GM19452 (cell line): ENCODE measurements at regions not wholly inside any gene's neighbourhood (a gene's known extent, or its start where the extent isn't known, plus 50 kb on each side); places are given as distances from the start of the nearest gene placed in this dataset.
"Not testable (repeated sequence)": the region's sequence is repeated elsewhere in the genome, so short reads cannot be mapped to it uniquely, and the experiment has no call there.

ENCODE experiments used
- ATAC-seq: cut with Tn5 transposase; IDR thresholded peaks from one replicate; pipeline ENCODE4 v1.9.1; 2021; ENCODE audit not compliant: unreplicated experiment

DNA sequence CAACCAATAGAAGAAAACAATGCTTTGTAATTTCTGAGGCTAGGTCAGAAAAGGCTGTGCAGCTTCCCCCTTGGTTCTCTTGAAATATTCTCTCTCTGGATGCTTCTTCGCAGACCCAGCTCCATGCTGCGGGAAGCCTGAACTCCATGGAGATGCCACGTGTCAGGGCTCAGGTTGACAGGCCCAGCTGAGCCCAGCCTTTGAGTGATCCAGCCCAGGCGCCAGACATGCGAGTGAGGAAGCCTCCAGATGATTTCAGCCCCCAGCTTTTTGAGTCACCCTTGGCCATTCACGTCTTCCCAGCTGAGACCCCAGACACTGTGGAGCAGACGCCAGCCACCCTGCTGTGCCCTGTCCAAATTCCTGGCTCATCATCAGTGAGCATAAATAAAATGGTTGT is 378.4 kb upstream of the NRP1 start:
- no peak for ATAC-seq

DNA sequence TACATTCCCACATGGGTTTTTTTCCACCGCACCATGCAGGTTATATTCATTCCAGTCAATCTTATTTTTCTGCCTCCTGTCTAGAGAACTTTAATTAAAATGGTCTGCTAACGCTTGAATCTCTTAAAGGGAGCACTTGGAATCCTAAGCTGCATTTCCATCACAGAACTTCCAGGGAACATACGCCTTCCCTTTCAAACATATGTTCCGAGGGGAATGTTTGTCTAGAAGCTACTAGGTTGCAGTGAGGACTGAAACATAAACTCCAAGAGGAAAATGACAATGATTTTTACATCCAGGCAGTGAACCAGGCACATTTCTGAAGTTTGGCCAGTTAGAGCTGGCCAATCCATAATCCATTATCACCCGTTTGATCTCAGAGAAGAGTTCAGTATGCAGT is 375.5 kb upstream of the NRP1 start:
- no peak for ATAC-seq

DNA sequence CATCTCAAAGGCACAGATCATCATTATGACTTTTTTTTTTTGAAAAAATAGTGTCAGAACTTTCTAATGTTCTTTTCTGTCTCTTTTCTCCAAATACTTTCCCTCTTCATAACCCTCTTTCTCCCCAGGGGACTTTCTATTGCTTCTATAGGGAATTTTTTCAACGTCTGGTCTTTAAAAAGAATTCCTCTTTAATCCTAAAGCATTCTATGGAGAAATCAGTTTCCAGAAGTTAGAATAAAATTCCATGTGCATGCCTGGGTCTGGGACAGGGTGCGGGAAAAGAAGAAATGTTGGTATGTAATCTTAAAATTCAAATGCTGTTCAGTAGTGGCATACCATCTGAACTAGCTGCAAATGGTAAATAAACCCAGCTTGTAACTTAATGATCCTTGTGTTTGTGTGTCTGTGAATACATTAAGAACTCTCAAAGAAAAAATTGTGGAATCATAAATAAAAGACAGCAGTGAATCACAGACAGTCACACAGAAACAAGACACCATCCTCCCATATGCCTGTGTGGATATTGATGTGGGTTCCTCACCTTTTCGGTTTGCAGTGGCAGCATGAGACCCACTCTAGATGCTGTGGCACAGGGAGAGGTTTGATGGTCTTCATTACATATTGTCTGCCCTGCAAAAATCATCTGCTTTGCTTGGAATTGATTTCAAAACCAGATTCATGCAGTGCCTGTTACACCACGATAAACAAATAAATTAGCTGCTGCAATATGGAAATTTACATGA is 374.7 kb upstream of the NRP1 start:
- no peak for ATAC-seq

DNA sequence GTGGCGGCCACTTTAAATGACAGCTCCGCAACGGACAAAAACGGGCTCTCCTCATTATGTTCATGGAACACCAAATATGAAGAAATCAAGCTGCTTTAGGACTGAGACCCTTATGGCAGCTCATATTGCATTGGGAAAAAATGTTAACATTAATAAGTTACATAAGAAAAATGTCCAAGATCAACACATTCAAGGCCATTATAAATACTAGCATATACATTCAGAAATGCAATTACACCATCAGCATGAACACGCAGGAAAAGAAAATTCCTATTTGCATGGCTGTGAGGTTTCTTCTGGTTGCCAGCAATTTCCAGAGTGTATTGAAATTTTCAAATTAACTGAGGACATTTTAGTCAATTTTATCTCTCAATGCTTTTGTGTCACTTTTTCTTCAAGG is 374.1 kb upstream of the NRP1 start:
- no peak for ATAC-seq

DNA sequence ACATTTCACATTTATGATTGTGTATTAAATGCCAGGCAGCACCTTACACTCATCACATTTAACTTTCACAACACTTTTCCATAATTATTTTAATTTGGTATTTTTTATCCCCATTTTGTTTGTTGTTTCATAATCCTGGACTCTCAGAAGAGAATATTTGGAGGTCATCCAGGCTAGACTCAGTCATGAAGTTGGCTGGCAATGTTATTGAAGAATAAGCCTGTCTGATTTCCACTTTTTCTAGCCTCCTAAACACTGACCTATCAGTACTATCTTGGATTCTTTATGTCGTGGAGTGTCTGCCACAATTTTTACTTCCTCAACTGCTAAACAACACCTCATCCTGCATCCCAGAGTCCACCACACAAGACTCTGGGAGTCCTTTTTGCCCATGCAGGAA is 372.3 kb upstream of the NRP1 start:
- no peak for ATAC-seq

DNA sequence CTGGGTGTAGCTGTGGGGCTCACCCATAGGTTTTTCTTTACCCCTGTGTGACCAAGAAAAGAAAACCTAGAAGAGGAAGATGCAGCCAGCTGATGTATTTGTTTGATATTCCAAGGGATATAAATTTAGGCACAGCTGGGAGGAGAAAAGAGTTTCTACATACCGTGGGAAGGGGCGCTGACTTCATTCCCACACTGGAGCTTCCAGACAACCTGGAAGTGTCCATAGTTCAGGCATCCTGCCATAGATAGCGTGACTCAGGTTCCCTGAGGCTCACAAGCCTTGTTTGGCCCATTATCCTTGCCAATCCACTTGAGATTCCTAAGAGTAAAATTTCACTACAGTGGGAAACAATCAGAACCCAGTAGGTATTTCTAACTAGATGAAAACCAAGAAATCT is 371.7 kb upstream of the NRP1 start:
- no peak for ATAC-seq

DNA sequence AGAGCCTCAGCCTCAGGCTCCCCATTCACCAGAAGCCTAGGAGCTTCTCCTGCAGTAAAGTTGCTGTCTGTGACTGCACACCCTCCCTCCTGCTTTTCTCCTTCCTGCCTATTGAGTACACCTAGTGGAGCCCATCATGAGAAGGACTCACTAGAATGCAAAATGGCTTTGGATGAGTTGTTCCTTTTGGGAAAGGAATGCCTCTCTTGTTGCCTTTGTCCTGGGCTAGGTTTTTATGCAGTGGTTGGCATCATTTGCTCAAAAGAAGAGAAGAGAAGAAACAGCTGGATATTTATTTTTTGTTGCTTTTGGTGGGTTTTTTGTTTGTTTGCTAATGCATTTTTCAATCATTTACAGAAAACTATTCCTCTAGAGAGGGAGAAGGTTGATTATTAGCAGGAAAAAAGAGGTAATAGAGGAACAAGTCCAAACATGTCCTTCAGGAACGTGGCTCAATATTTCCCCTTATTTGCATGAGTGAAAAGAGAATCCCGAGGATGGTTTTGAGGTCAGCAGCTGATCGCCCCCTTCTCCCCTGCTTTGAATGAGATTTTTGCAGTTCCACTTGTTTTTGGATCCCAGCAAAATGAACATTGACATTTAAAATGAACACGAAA is 369.9 kb upstream of the NRP1 start:
- ATAC-seq, result no peak

DNA sequence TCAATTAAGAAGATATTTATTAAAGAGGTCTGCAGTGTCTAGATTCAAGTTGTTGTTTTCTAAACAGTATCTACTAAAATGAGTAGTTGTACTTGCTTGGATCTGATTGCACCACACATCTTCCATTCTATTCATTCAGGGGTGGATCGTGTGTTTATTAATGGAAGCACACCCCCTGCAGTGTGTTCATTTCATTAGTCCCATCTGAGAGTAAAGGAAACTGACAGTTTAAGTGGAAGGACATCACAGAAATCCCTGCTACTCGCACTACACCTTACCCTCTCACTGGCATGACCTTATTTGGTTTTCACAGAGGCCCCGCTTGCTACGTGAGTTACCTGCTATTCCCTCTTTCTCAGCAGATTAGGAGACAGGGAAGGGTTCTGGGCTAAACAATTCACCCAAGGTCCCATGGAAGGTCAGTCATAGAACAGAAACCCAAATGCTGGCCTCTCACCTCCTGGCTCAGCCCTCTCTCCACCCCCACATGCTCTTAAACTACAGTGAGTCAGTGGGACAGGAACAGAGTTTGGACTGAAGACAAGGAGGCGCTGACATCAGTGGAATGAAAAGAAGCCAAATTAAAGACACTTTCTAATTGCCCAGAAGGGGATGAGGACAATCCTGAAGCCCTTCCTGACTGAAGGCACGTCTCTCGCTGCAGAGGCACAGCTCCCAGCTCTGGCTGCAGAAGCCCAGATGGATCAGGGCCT is 369.2 kb upstream of the NRP1 start:
- no peak for ATAC-seq

DNA sequence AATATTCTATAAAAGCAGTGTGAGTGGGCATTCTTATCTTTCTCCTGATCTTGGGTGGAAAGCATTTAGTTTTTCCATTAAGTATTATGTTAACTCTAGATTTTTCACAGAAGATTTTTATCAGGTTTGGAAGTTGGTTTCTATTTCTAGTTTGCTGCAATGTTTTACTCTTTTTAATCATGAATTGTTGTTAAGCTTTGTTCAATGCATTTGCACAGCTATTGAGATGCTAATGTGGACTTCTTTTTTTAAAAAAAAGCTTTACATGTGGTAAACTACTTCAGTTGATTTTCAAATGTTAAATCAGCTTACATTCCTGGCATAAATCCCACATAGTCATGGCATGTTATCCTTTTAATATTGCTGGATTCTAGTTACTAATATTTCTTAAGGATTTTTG is 363.6 kb upstream of the NRP1 start:
- ATAC-seq, result no peak

DNA sequence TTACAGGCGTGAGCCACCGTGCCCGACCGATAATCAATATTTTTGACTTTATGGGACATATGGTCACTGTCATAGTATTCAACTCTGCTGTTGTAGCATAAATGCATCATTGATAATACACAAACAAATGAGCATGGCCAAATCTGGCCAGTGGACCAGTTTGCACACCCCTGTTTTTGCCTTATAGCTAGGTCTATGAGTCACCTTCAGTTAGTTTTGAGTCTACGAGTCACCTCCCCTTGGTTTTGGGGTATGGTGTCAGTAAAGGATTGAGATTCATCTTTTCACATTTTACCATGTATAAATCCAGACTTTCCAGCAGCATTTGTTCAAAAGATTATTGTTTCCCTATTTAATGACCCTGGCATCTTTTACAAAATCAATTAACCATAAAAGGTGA is 362.5 kb upstream of the NRP1 start:
- no peak for ATAC-seq

DNA sequence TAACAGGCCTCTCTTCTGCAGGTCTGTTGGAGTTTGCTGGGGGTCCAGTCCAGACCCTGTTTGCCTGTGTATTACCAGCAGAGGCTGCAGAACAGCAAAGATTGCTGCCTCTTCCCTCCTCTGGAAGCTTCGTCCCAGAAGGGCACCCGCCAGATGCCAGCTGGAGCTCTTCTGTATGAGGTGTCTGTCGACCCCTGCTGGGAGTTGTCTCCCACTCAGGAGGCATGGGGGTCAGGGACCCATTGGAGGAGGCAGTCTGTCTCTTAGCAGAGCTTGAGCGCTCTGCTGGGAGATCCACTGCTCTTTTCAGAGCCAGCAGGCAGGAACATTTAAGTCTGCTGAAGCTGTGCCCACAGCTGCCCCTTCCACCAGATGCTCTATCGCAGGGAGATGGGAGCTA is 361.1 kb upstream of the NRP1 start:
- no peak for ATAC-seq

DNA sequence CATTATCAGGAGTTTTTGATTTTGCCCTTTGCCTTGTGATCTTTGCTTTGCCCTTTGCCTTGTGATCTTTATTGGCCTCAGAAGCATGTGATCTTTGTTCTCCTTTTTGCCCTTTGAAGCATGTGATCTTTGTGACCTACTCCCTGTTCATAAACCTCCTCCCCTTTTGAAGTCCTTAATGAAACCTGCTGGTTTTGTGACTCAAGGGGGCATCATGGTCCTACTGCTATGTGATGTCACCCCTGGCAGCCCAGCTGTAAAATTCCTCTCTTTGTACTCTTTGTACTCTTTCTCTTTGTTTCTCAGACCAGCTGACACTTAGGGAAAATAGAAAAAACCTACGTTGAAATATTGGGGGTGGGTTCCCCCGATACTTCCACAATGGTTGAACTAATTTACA is 356.1 kb upstream of the NRP1 start:
- ATAC-seq, result not testable (repeated sequence)

DNA sequence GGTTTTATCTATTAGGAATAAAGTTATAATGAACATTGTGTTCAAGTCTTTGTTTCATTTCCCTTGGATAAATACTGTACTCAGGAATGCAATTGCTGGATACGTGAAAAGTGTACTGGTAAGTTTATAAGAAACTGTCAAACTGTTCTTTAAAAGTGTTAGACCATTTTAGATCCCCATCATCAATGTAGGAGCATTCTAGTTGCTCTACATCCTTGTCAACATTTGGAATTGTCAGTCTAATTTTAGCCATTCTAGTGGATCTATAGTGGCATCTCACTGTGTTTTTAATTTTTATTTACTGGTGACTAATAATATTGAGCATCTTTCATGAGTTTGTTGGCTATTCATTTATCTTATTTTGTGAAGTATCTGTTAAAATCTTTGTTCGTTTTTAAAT is 354.0 kb upstream of the NRP1 start:
- ATAC-seq, result no peak

DNA sequence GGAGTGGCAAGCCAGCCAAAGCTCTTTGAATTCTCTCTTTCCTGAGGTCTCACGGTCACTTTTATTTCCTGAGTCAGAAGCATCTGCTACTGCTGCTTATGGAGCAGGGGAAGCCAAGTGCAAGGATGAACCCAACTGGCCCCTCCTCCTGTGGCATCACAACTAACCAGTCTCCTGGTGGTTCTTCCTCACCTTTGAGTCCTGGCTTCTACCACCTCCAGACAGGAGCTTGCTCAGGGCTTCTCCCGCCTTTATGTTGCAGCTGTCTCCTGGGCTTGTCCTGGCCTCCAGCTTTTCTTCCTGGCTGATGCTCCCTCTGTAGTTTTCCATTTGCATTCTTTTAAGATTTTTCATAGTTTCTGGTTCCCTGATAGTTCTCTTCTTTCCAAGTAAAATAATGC is 349.7 kb upstream of the NRP1 start:
- ATAC-seq, result no peak

DNA sequence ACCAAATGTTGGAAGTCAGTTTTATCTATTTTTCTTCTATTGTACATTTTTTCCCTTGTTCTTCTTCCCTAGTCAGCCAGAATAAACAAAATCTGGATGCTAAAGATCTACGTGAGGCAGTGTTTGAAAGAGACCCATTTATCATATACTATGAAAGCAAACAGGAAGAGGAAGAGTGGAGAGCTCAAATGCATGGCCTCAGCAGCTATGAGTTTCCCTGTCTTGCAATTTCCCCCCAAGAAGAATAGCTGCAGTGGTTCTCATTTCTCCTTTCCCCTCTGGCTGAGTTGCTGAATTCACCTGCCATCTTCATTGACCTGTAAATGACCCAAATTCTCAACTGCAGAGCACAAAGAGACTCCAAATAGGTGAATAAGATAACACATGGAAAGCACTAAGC is 347.1 kb upstream of the NRP1 start:
- ATAC-seq, result no peak

DNA sequence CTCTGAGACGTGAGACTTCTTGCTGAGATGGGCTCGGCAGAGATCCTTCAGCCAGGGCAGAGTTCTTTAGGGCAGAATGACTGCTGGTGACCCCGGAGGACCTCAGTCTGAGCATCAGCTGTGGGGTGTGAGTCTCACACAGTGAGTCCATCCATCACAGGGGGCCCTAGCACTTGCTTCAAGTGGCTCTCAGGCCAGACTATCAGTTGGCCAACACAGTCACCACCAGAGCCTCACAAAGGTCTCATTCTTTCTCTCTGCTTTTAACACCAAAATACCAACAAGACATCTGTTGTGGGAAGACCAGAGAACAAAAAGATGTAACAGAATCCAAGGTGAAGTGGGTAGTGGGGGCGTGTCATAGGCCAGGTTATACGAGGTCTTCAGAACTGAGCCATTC is 345.6 kb upstream of the NRP1 start:
- no peak for ATAC-seq

DNA sequence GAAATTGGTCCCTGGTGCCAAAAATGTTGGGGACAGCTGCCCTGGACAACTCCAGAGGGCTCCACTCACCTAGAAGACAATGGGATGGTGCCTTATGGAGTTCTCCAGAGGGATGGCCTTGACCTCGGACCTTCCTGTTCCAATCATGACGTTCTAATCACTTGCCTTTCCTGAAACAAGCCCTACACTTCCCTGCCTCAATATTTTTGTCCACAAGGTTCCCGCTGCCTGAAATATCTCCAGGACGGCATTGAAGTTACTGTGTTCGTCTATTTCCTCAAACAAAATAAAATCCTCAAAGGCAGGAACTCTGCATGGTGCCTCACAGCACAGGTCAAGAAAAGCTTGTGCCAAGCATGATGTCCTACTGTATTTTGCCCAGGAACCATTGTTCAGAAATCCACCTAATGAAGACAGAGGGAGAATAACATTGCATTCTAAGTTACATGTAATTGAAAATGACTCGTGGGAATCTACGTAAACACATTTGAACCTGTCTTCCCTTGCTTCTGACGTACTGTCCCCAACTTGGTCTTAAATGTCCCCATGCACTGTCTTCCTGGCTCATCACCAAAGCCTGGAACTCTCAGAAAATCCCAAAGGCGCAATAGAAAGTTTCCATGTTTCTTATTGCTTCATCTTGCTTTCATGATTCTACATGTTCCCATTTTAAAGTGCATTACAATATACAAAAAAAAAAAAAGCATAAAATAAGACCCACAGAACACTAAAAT is 342.3 kb upstream of the NRP1 start:
- no peak for ATAC-seq

DNA sequence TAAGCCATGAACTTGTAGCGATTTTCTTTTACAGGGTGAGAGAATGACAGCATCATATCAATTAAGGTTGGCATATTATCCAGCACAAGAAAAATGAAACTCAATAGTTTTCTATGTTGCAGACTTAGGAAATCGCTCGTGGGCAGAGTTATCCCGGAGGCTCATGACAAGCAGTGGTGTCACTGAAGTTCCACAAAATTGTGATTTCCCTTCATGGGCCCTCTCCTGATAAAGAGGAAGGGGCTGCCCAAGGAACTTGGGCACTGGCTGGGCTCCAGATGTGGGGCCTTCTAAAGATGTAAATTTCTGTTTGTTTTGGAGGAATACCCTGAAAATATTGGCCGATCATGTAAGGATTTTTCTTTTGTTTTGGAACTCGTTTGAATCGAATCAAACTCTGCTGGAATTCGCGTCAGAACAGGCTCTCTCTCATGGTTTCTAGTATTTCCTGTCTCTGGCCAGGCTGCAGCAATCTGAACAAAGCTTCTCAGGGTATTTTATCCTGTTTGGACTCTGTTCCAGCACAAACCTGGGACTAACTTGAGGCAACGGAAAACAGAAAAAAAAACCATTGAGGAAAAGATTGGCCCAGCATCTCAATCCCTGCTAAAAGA is 340.6 kb upstream of the NRP1 start:
- no peak for ATAC-seq

DNA sequence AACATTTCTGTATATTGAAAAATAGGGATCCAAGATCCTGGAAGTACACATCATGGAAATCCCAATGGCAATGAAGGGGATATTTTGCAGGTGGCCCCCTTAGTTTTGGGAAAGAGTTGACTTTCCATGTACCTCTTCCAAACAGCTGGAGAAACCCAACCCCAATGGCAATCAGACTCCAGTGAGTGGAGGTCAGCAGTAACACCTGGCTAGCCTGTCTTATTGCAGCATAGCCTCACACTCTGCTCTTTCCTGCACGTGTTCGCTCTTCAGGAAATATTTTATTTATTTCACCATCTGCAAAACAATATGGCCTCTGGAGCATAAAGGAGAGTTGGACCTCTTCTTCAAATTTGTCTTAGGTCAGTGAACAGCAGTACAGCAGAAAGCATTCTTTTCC is 340.0 kb upstream of the NRP1 start:
- no peak for ATAC-seq

DNA sequence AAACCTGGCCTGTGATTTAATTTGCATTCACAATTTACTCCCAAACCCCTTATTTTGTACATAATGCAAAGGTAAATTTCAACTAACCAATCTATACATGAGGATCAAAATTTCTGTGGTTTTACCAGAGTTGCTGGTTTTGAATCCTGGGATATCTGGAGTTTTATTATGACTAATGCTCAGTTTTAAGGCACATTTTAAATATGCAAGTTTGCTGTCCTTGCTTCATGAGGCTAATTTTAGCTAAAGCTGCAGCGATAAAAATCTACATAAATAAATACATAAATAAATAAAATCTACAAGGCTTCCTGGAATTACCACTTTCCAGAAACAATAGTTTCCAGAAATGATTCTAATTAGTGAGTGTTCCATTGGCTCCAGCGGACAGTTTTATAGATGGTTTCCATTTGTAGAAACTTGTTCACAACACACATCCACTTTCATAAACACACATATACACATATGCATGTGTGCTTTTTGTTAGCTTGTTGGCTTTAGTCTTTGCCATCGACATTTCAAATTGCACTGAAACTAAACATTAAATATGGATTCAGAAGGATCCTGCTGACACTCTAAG is 339.5 kb upstream of the NRP1 start:
- ATAC-seq, result no peak

DNA sequence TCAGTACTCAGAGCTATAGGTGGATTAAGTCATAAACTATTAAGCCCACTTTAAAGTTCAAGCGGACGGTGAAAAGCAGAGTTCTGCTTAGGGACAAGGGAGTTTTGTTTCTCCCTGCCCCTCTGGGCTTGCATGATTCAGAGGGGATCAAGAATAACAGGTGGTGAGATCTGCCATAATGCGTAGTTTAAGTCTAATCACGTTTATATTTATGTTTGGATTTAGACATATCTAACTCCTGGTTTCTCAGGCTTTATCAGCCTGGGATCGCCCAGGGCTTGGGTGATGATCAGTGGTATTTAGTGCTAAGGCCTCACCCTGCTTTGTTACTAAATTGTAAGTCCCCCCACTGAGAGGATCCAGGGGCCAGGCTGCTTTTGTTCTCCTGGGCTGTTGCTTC is 335.4 kb upstream of the NRP1 start:
- no peak for ATAC-seq
